Glutamatergic neuron (in vitro differentiated cells): ENCODE measurements at regions not wholly inside any gene's neighbourhood (a gene's known extent, or its start where the extent isn't known, plus 50 kb on each side); places are given as distances from the start of the nearest gene placed in this dataset.

Source experiments
- DNase-seq: peaks from one replicate; pipeline ENCODE4 v3.0.0; 2022
- H3K27ac Mint-ChIP-seq: one replicate; pipeline ENCODE4 v1.8.0; 2020; ENCODE audit warnings: mild to moderate bottlenecking, mixed read lengths, inconsistent platforms; ENCODE audit not compliant: unreplicated experiment
- H3K27me3 Mint-ChIP-seq: one replicate; pipeline ENCODE4 v1.8.0; 2020; ENCODE audit warnings: mild to moderate bottlenecking, moderate library complexity, mixed read lengths, inconsistent platforms; ENCODE audit not compliant: unreplicated experiment
- H3K36me3 Mint-ChIP-seq: one replicate; pipeline ENCODE4 v1.8.0; 2020; ENCODE audit warnings: mild to moderate bottlenecking, mixed read lengths, inconsistent platforms; ENCODE audit not compliant: unreplicated experiment
- H3K4me1 Mint-ChIP-seq: one replicate; pipeline ENCODE4 v1.8.0; 2020; ENCODE audit warnings: mild to moderate bottlenecking, low read depth, mixed read lengths, inconsistent platforms; ENCODE audit not compliant: unreplicated experiment
- H3K4me3 Mint-ChIP-seq: one replicate; pipeline ENCODE4 v1.8.0; 2020; ENCODE audit warnings: mild to moderate bottlenecking, mixed read lengths, inconsistent platforms; ENCODE audit not compliant: unreplicated experiment
- H3K9me3 Mint-ChIP-seq: one replicate; pipeline ENCODE4 v1.8.0; 2020; ENCODE audit warnings: mild to moderate bottlenecking, moderate library complexity, mixed read lengths, inconsistent platforms; ENCODE audit not compliant: unreplicated experiment
- CTCF ChIP-seq: fragments of 200-600 bp; sonication (generic); IDR thresholded peaks from one replicate; pipeline ENCODE4 v1.5.0; 2021; ENCODE audit not compliant: partially characterized antibody, unreplicated experiment

- H3K9me3 Mint-ChIP-seq = peaks cover 14% of the 10 kb centered on the region
- no peak overlapping the region for H3K27ac Mint-ChIP-seq
- no peaks in the 10 kb centered on the region for H3K4me1 Mint-ChIP-seq
- DNase-seq = no peak
- H3K27me3 Mint-ChIP-seq = peaks cover 7% of the 10 kb centered on the region
- H3K4me3 Mint-ChIP-seq = no peak overlapping the region
- peaks cover 5% of the 10 kb centered on the region for H3K36me3 Mint-ChIP-seq
- TF ChIP-seq CTCF = no peak
These were observed 1459.3 kb downstream of the UQCRFS1 start for GRCh38 chr19:27753622-27754021.

- Mint-ChIP-seq H3K27ac (no peak overlapping the region), H3K27me3 (peaks cover 7% of the 10 kb centered on the region), H3K4me1 (no peaks in the 10 kb centered on the region), H3K36me3 (no peaks in the 10 kb centered on the region), H3K9me3 (peaks cover 12% of the 10 kb centered on the region), H3K4me3 (no peak overlapping the region)
- DNase-seq = no peak
- TF ChIP-seq CTCF = no peak
These were observed 1460.3 kb downstream of the UQCRFS1 start for GRCh38 chr19:27752530-27753184.

- H3K4me1 Mint-ChIP-seq = no peaks in the 10 kb centered on the region
- no peak for TF ChIP-seq CTCF
- no peak for DNase-seq
- no peak overlapping the region for H3K27ac Mint-ChIP-seq
- H3K9me3 Mint-ChIP-seq = peaks cover 9% of the 10 kb centered on the region
- H3K4me3 Mint-ChIP-seq = no peak overlapping the region
- H3K36me3 Mint-ChIP-seq = peaks cover 1% of the 10 kb centered on the region
- peaks cover 6% of the 10 kb centered on the region for H3K27me3 Mint-ChIP-seq
These were observed 1461.9 kb downstream of the UQCRFS1 start for GRCh38 chr19:27751044-27751391.

- no peak for TF ChIP-seq CTCF
- peaks cover 6% of the 10 kb centered on the region for H3K27me3 Mint-ChIP-seq
- no peak overlapping the region for H3K27ac Mint-ChIP-seq
- H3K4me1 Mint-ChIP-seq = no peaks in the 10 kb centered on the region
- peaks cover 6% of the 10 kb centered on the region for H3K9me3 Mint-ChIP-seq
- no peak overlapping the region for H3K4me3 Mint-ChIP-seq
- no peak for DNase-seq
- H3K36me3 Mint-ChIP-seq = peaks cover 5% of the 10 kb centered on the region
These were observed 1462.4 kb downstream of the UQCRFS1 start for GRCh38 chr19:27750391-27751043.

DNA sequence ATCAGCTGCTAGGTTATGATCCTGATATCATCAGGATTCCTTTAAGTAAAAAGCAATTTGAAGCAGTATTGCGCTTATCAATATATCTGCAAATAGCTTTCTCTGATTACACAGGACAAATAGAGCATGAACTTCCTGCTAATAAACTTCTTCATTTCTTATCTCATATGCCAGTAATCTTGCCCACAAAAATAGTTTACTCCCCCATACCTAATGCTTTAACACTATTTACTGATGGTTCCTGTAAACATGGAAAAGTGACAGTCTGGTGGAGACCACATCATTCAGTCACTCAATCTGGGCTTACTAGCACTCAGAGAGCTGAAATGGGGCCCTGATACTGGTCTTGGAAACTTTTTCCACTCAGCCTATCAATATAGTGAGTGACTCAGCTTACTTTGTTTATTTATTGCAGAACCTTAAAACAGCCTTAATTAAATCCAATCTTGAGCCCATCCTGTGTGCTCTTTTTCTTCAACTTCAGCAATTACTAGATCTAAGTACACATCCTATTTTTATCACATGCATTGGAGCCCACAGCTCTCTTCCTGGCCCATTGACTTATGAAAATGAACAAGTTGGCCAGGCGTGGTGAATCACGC is 1464.3 kb downstream of the UQCRFS1 start:
- no peak for DNase-seq
- Mint-ChIP-seq H3K4me1 (no peaks in the 10 kb centered on the region), H3K4me3 (no peak overlapping the region), H3K27me3 (peaks cover 3% of the 10 kb centered on the region), H3K27ac (no peak overlapping the region), H3K9me3 (peaks cover 2% of the 10 kb centered on the region), H3K36me3 (peaks cover 18% of the 10 kb centered on the region)
- no peak for TF ChIP-seq CTCF
